HG03460 (cell line): ENCODE measurements at regions not wholly inside any gene's neighbourhood (a gene's known extent, or its start where the extent isn't known, plus 50 kb on each side); places are given as distances from the start of the nearest gene placed in this dataset.

ENCODE experiments used
- ATAC-seq: cut with Tn5 transposase; IDR thresholded peaks from one replicate; pipeline ENCODE4 v1.9.1; 2021; ENCODE audit not compliant: unreplicated experiment

DNA sequence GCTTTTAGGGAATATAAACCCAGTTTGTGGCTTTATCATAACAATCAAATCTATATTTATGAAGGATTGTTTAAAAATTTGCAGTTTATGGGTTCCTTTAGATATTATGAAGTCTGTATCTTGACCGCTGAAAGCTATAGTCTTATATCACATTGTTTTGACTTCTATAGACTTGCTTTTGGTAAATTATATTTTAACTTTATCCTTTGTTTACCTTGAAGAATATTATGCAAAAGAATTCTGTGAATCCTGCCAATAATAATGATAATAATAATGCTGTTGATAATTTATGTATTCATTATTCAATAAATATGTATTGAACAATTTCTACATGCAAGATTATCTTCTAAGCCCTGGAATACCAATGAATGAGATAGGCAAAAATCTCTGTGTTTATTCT, 101.9 kb upstream of the MTPN start:
- ATAC-seq = no peak

- no peak for ATAC-seq
These were observed 101.5 kb upstream of the MTPN start for GRCh38 chr7:136078630-136079029.

DNA sequence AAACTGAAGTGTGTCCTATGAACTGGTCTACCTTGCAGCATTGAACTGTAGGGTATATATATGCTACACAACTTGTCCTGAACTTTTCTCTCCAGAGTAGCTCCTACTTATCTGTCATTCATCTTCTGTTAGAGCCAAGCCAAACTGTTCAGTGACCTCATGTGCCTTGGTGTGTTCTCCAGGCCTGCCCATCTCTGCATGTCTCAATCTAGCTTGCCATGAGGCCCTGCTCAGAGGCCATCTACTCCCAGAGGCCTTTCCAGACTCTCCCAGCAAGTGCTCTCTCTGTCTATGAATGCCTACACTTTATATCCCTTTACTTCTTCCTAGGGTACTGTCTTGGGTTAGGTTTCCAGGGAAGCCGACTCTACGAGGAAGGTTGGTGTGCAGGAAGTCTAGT, 99.8 kb upstream of the MTPN start:
- ATAC-seq = no peak

- ATAC-seq = no peak
These were observed 97.7 kb upstream of the MTPN start for GRCh38 chr7:136074843-136075242.

DNA sequence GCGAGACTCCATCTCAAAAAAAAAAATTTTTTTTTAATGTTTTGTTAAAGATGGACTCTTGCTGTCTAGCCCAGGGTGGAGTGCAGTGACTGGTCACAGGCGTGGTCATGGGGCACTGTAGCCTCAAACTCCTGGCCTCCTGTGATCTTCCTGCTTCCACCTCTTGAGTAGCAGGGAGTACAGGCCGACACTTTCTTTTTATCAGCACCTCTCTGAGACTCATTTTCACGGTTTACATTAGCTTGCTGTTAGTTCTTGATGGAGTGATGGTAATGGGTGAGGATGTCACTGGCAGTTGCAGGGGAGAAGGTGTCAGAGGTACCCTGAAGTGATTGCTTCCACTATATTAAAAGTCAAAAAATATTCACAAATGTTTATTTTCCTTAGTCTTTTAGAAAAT, 95.3 kb upstream of the MTPN start:
- no peak for ATAC-seq

DNA sequence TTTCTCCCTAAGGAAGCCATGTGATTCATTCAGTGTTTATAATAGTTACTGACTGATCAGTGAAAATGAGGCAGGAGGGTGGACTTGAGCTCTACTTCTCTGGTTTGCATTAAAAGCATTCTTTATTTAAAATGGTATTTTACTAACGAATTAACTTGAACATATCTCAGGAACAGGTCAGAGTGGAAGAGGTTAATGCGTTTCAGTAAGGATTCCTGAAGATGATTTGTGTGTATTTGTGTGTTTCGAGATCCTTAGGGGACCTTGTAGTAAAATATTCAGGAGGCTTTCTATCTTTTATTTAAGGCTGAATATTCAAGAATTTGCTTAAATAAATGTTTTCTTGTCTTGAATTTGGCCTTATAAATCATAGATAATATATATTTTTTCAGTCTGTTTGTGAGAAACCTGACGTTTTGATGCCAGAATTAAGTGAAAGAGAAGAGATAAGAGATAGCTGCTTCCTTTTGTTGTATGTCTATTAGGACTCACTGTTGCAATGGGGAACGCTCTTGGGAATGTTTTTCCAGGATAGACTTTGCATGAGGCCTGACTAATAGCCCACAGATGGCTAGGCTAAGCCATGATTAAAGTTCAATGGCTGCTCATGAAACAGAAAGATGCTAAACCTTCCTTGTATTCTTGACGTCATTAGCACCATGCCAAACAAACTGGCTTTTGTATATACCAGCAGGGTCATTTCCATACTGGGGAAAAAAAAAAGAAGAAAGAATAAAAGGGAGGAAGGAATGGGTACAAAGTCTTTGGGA, 93.8 kb upstream of the MTPN start:
- no peak for ATAC-seq

GRCh38 chr7:136069840-136070529, 92.8 kb upstream of the MTPN start:
- no peak for ATAC-seq

GRCh38 chr7:136067277-136067676, 90.1 kb upstream of the MTPN start:
- ATAC-seq = no peak

DNA sequence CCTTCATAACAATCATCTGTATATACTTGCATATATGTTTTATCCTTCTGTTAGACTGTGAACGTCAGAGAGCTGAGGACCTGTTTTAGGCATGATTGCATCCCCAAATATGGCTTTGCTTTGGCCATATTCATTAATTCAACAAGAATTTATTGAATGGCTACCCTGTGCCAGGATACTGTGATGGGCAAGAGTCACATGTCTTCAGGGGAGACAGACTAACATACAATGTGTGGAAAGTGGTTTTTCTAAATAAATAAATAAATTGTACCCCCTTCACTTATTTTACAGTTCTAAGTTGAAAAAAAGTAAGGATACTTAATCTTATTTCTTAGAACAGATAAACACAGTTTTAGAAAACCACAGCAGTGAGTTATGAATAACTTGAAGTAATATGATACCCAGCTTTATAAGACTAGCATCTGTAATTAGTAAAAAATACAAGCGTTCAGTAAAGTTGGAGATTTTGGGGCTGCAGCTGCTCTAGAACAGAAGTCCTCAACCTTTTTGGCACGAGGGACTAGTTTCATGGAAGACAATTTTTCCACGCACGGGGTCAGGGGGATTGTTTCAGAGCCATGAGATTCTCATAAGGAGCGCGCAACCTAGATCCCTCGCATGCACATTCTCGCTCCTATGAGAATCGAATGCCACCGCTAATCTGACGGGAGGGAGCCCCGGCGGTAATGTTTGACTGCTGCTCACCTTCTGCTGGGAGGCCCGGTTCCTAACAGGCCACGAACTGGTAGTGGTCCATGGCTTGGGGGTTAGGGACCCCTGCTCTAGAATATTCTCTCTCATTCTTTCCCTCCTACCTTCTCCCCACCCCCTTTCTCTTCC, 89.4 kb upstream of the MTPN start:
- ATAC-seq = no peak

DNA sequence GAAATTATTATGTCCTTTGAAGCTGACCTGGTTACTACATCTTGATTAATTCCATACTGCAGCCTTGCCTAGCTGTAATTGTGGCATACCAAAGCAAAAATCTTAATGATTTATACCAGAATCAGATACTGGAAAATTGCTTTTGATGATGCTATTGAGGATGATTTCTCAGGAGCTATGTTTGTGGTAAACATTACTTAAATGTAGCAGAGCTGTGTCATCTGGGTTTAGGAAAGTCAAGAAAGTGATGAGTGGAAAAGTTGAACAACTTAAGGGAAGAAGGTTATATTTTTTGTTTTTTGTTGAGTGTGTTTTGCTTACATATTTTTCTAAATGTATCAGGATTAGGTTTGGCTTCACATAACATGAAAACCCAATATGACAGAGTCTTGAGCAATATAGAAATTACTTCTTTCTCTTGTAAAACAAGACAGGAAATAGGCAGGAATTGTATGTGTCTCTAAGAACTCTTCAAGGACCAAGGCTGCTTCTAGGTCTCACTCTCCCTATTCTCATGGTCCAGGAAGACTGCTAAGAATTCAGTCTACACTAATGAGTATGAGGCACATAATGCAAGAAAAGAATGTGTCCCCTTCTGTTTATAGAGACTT, 87.6 kb upstream of the MTPN start:
- no peak for ATAC-seq

DNA sequence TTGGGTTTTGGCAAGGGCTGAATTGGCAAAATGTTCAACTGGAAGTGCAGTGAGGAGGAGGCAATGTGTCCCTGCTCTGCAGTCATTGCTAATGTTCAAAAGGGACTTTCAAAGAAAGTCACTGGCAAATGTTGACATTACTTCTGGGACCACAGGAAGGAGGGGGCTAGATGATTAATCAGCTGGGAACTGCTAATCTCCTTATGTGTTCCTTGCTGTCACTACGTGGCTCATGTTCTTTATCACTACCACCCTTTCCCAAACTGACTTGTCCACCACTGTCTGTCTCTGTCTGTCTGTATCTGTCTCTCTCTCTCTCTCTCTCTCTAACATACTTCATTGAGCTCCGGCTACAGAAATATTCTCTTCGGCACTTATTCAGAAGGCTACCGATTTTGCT, 86.9 kb upstream of the MTPN start:
- ATAC-seq = no peak

GRCh38 chr7:136063326-136063666, 86.1 kb upstream of the MTPN start:
- ATAC-seq = no peak

- ATAC-seq = no peak
These were observed 85.6 kb upstream of the MTPN start for GRCh38 chr7:136062625-136063325.

DNA sequence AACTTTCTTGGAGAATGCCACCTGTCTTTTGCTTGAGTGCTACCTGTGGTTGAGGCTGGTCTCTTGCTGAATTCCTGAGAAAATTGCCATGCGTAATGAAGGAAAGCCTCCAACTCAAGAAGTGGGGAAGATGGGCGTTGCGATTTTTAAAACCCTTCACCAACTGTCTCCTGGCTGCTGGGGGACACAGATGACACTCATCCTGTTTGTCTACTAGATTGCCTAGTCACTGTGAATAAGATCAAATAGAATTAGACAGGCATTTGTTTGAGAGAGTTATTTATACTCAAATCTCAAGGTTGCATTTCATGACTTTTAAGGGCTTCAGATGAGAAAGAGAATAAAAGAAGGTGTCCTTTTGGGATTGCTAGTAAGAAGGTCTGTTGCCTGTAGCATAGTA, 84.3 kb upstream of the MTPN start:
- ATAC-seq = no peak

GRCh38 chr7:136058546-136058945, 81.4 kb upstream of the MTPN start:
- no peak for ATAC-seq

- ATAC-seq = no peak
These were observed 80.3 kb upstream of the MTPN start for GRCh38 chr7:136057509-136057908.

DNA sequence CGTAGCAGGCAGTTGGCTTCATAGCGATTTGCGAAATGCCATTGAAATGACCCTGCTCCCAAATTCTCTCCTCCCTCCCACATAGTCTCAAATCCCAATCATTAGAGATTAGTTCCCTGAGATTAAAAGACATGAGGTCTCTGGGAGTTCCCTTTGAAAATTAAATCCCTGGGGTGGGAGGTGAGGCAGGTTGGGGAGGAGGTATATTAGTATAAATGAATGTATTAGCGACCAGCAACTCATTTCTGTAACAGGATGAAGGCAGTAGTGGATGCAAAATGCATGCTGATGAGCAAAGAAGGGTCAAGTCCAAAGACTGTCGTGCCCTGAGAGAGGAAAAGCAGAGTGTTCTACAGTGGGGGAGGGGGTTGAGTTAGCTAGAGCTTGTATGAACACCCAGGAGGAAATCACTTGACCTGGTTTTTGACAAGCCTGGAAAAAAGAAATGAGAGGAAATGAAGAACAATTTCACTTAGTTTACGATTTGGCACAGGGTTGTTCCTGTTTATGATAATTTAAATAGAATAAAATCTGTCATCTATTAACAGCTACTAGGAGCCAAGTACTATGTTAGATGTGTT, 79.6 kb upstream of the MTPN start:
- ATAC-seq = no peak

DNA sequence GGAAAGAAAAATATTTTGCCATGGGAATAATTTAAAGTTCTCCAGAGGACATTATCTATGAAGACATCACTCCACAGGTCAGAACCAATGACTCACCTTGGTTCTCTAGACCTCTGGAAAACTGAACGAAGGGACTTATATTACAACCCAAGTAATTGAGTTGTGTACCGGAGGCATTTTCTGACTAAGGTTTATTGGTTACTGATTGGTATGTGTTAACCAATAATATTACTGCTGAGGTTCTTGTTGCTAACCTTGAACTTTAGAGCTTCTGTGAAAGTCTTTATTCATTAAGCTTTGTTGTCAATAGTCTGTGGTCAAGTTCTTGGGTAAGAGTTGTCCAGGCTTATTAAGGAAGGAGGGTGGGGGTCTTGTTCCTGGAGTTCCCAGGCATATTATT, 78.1 kb upstream of the MTPN start:
- ATAC-seq = no peak

GRCh38 chr7:136053689-136054485, 76.7 kb upstream of the MTPN start:
- no peak for ATAC-seq
